IPS DF 6.9 (cell line): ENCODE measurements at regions not wholly inside any gene's neighbourhood (a gene's known extent, or its start where the extent isn't known, plus 50 kb on each side); places are given as distances from the start of the nearest gene placed in this dataset.

ENCODE experiments used
- DNase-seq: peaks from one replicate; pipeline ENCODE4 v3.0.0-alpha.2; 2013; ENCODE audit warnings: low read depth, low spot score
- H3K27ac ChIP-seq: one replicate; pipeline ENCODE4 v1.5.1; 2013; ENCODE audit warnings: low read length, control low read depth
- H3K27me3 ChIP-seq: 2 replicates; pipeline ENCODE4 v1.6.1; 2013; ENCODE audit warnings: mild to moderate bottlenecking, low read length; ENCODE audit not compliant: control insufficient read depth, insufficient read depth
- H3K36me3 ChIP-seq: 2 replicates; pipeline ENCODE4 v1.6.1; 2013; ENCODE audit warnings: low read length; ENCODE audit not compliant: control insufficient read depth, insufficient read depth
- H3K4me1 ChIP-seq: 2 replicates; pipeline ENCODE4 v1.6.1; 2013; ENCODE audit warnings: low read length; ENCODE audit not compliant: control insufficient read depth, insufficient read depth
- H3K4me3 ChIP-seq: 2 replicates; pipeline ENCODE4 v1.5.1; 2013; ENCODE audit warnings: mild to moderate bottlenecking, low read length
- H3K9me3 ChIP-seq: 2 replicates; pipeline ENCODE4 v1.6.1; 2013; ENCODE audit warnings: low read length, inconsistent platforms; ENCODE audit not compliant: control insufficient read depth, insufficient read depth
- WGBS: extraction: QIAGEN DNeasy Blood & Tissue Kit; methylation state at CpG from one replicate; pipeline ENCODE4 v1.1.7; 2013; ENCODE audit warnings: mixed read lengths, missing lambda C conversion rate; ENCODE audit not compliant: insufficient read length, insufficient coverage; 5-methylcytosine and 5-hydroxymethylcytosine counted together

GRCh38 chr6:73956305-73956704 lies 260.3 kb downstream of the CD109 start:
- no CpG with 5 or more reads among the region's 1 CpG for WGBS
- Histone ChIP-seq H3K27ac (no peak overlapping the region), H3K27me3 (no peaks in the 10 kb centered on the region), H3K4me1 (no peaks in the 10 kb centered on the region), H3K36me3 (no peaks in the 10 kb centered on the region), H3K9me3 (no peaks in the 10 kb centered on the region), H3K4me3 (no peak overlapping the region)
- DNase-seq: no peak

DNA sequence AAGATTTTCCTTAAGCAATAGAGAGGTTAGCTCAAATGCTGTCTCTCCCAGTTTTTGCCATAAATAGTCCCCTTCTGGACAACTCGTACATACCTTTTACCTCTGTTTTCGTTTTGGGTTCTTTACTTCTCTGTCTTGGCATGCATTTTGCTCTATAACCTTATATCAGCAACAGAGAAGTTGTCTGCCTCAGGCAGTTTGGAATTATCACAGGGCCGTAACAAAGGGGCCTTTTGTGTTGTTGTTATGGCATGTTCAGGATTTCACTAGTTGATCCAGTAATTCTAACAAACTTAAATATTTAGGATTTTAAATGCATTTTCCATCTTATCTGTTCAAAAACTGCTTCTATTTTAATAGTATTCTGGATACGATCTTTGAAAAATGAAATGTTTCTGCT lies 259.8 kb downstream of the CD109 start:
- H3K27ac ChIP-seq: no peak overlapping the region
- no CpG with 5 or more reads among the region's 4 CpGs for WGBS
- DNase-seq: no peak

GRCh38 chr6:73954881-73955280 lies 258.9 kb downstream of the CD109 start:
- no peaks in the 10 kb centered on the region for H3K36me3 ChIP-seq
- no peak overlapping the region for H3K4me3 ChIP-seq
- H3K27ac ChIP-seq: no peak overlapping the region
- no peaks in the 10 kb centered on the region for H3K9me3 ChIP-seq
- no peaks in the 10 kb centered on the region for H3K27me3 ChIP-seq
- no peaks in the 10 kb centered on the region for H3K4me1 ChIP-seq
- no peak for DNase-seq

More for the DNA sequence above, 259.8 kb downstream of the CD109 start:
- Histone ChIP-seq H3K4me1 (no peaks in the 10 kb centered on the region), H3K36me3 (no peaks in the 10 kb centered on the region), H3K9me3 (no peaks in the 10 kb centered on the region), H3K27me3 (no peaks in the 10 kb centered on the region), H3K4me3 (no peak overlapping the region)

- H3K27me3 ChIP-seq: no peaks in the 10 kb centered on the region
- no peaks in the 10 kb centered on the region for H3K36me3 ChIP-seq
- no peak overlapping the region for H3K27ac ChIP-seq
- H3K4me3 ChIP-seq: no peak overlapping the region
- H3K9me3 ChIP-seq: no peaks in the 10 kb centered on the region
- no peak for DNase-seq
- no peaks in the 10 kb centered on the region for H3K4me1 ChIP-seq
Measured at GRCh38 chr6:73951183-73951582, 255.2 kb downstream of the CD109 start.

DNA sequence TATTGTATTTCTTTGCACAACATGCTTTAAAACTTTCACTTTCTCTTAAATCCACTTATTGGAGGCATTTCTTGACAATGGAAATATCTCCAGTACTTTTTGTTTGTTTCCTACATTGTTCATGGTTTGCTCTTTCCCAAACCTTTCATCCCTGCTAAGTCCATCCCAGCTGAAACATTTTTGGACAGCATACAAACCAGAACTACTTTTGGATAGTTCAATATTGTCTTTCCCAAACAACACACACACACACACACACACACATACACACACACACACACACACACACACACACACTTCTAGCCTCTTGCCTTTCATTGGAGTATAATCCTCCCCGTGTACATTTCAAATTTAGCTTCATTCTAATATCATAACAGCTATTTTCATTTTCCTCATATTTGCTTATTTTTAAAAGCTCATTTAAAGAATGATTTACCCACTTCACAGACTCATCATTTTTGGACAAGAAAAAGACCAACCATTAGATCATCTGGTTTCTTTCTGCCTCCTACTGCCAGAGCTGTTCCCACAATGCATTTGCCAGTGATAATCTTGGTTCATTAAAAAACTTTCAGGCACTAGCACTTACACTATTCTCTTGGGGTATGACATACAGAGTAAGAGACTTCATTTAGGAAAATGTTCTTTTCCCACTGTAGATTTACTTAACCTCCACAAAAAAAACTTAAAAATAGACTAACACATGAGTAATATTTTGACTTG lies 248.1 kb downstream of the CD109 start:
- no peaks in the 10 kb centered on the region for H3K36me3 ChIP-seq
- no peaks in the 10 kb centered on the region for H3K27me3 ChIP-seq
- WGBS: no CpG with 5 or more reads among the region's 1 CpG

DNA sequence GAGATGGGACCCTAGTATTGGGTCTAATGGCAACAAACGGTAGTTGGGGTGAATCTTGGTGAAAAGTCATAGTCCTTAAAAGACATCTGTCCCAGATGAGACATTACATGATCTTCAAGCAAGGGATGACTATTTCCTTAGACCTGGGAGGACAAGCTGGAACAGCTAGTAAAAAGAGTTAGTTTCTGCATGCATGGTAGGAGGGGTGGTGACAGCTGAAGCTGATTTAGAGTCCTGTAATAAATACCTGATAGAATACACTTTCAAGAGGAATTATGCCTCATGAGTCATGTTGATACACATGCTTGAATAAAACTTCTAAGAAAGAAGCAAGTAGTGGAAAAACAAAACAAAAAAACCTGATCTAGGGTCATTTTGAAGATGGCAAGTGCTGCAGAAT lies 247.4 kb downstream of the CD109 start:
- Histone ChIP-seq H3K27me3 (no peaks in the 10 kb centered on the region), H3K27ac (no peak overlapping the region), H3K9me3 (no peaks in the 10 kb centered on the region), H3K4me3 (no peak overlapping the region), H3K4me1 (no peaks in the 10 kb centered on the region), H3K36me3 (no peaks in the 10 kb centered on the region)
- DNase-seq: no peak
- no CpG with 5 or more reads among the region's 1 CpG for WGBS

More for the DNA sequence above, 248.1 kb downstream of the CD109 start:
- H3K4me1 ChIP-seq: no peaks in the 10 kb centered on the region
- no peak overlapping the region for H3K27ac ChIP-seq
- DNase-seq: no peak
- no peak overlapping the region for H3K4me3 ChIP-seq
- no peaks in the 10 kb centered on the region for H3K9me3 ChIP-seq

- WGBS: no CpG with 5 or more reads among the region's 3 CpGs
- H3K4me1 ChIP-seq: no peaks in the 10 kb centered on the region
- no peak for DNase-seq
- no peaks in the 10 kb centered on the region for H3K36me3 ChIP-seq
- no peak overlapping the region for H3K27ac ChIP-seq
- no peak overlapping the region for H3K4me3 ChIP-seq
- no peaks in the 10 kb centered on the region for H3K9me3 ChIP-seq
- no peaks in the 10 kb centered on the region for H3K27me3 ChIP-seq
Measured at GRCh38 chr6:73942592-73943186, 246.7 kb downstream of the CD109 start.

- no peaks in the 10 kb centered on the region for H3K9me3 ChIP-seq
- no peak overlapping the region for H3K4me3 ChIP-seq
- H3K27ac ChIP-seq: no peak overlapping the region
- H3K36me3 ChIP-seq: no peaks in the 10 kb centered on the region
- no peaks in the 10 kb centered on the region for H3K4me1 ChIP-seq
- no peaks in the 10 kb centered on the region for H3K27me3 ChIP-seq
- DNase-seq: no peak
Measured at GRCh38 chr6:73941892-73942291, 245.9 kb downstream of the CD109 start.

- Histone ChIP-seq H3K36me3 (no peaks in the 10 kb centered on the region), H3K27me3 (no peaks in the 10 kb centered on the region), H3K27ac (no peak overlapping the region), H3K4me1 (no peaks in the 10 kb centered on the region), H3K9me3 (no peaks in the 10 kb centered on the region), H3K4me3 (no peak overlapping the region)
- DNase-seq: no peak
Measured at GRCh38 chr6:73937805-73938204, 241.8 kb downstream of the CD109 start.

- Histone ChIP-seq H3K4me1 (no peaks in the 10 kb centered on the region), H3K27me3 (no peaks in the 10 kb centered on the region)
- DNase-seq: no peak
Measured at GRCh38 chr6:73932866-73933265, 236.9 kb downstream of the CD109 start.

DNA sequence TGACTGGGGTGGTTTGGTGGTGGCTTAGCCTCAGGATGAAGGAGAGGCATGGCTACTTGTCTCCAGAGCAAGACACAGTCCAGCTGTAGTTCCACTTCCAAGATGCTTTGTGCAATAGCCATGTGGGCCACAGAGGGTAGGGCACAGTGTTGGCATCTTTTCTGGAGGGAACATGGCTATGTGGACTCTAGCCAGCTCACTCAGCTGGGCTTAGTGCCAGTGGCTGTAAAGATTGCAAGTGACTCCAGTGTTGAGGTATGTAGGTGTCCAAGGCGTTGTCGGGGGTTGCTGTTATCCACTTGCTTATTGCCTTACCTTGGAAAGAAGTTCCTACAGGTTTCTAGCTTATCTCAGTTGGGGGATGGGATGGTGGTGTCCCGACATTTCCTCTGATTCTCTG lies 233.4 kb downstream of the CD109 start:
- no CpG with 5 or more reads among the region's 3 CpGs for WGBS
- Histone ChIP-seq H3K4me3 (no peak overlapping the region), H3K27ac (no peak overlapping the region), H3K9me3 (no peaks in the 10 kb centered on the region), H3K4me1 (no peaks in the 10 kb centered on the region), H3K27me3 (no peaks in the 10 kb centered on the region), H3K36me3 (no peaks in the 10 kb centered on the region)
- DNase-seq: no peak

More at GRCh38 chr6:73932866-73933265, 236.9 kb downstream of the CD109 start:
- H3K27ac ChIP-seq: no peak overlapping the region
- H3K9me3 ChIP-seq: no peaks in the 10 kb centered on the region
- no peak overlapping the region for H3K4me3 ChIP-seq
- H3K36me3 ChIP-seq: no peaks in the 10 kb centered on the region
